HepG2 (cell line): ENCODE measurements at regions not wholly inside any gene's neighbourhood (a gene's known extent, or its start where the extent isn't known, plus 50 kb on each side); places are given as distances from the start of the nearest gene placed in this dataset.

Experiments
- ATAC-seq: fragments of 200-7000 bp; cut with Tn5 transposase; 3 replicates; pipeline ENCODE4 v1.9.1; 2020; ENCODE audit warnings: mild to moderate bottlenecking, moderate library complexity
- BruUV-seq: library from RNA; stranded (reverse); fragments of 400-500 nt; replicated peaks from 2 replicates; lab custom pipeline; 2021; lab: Mats Ljungman, UMichigan
- CTCF ChIA-PET: fragments of 300-600 bp; formaldehyde crosslinking; extraction: SDS; loops from one replicate; lab custom pipeline; 2021; ENCODE audit warnings: low total read pairs, inconsistent platforms, low intra/inter-chr PET ratio; lab: Yijun Ruan, JAX
- POLR2A ChIA-PET: fragments of 350-600 bp; sonication (Branson Sonifier 250); formaldehyde crosslinking; loops from one replicate; lab custom pipeline; 2020; ENCODE audit warnings: antibody characterized with exemption, inconsistent platforms; lab: Yijun Ruan, JAX
- DNase-seq: peaks from one replicate; pipeline ENCODE4 v3.0.0-alpha.2; 2015; ENCODE audit warnings: low spot score
- FAIRE-seq: peaks from 3 replicates; lab custom pipeline; 2011; peaks lifted over from hg19 to GRCh38; lab: Jason Lieb, UNC
- H2AFZ ChIP-seq: one replicate; pipeline ENCODE4 v1.6.1; 2011; ENCODE audit warnings: low read length, inconsistent platforms
- H3K27ac ChIP-seq: fragments of 300-600 bp; 3 replicates; pipeline ENCODE4 v1.8.0; 2011; ENCODE audit warnings: mixed run types, mild to moderate bottlenecking, mixed read lengths, low read length, inconsistent platforms; ENCODE audit not compliant: insufficient read depth; ENCODE audit errors: extremely low read length
- H3K27me3 ChIP-seq, 2 experiments: fragments of 200-600 bp in 1 of 2; 2 replicates in 1 of 2; 3 replicates in 1 of 2; pipeline versions ENCODE4 v1.6.0 to v1.8.0; 2011; ENCODE audit warnings: low read length in 2 of 2, mild to moderate bottlenecking in 2 of 2, moderate library complexity in 2 of 2, inconsistent platforms in 1 of 2; ENCODE audit not compliant: insufficient read depth in 2 of 2, control insufficient read depth in 1 of 2
- H3K36me3 ChIP-seq, 2 experiments: fragments of 200-600 bp in 1 of 2; replicated peaks in 1 of 2; 2 replicates in 1 of 2; 3 replicates in 1 of 2; pipeline versions ENCODE4 v1.5.1 to v1.8.0; 2011; ENCODE audit warnings: low read length in 2 of 2, inconsistent platforms in 1 of 2; ENCODE audit not compliant: insufficient read depth in 2 of 2, control insufficient read depth in 1 of 2
- H3K4me1 ChIP-seq: 2 replicates; pipeline ENCODE4 v1.5.1; 2012; ENCODE audit warnings: low read length, inconsistent platforms; ENCODE audit not compliant: insufficient read depth
- H3K4me2 ChIP-seq: 2 replicates; pipeline ENCODE4 v1.6.0; 2011; ENCODE audit warnings: low read depth, low read length, inconsistent platforms
- H3K4me3 ChIP-seq, 3 experiments: fragments of 200-600 bp in 1 of 3; sonication (generic), shearing (Covaris generic) in 1 of 3; replicated peaks in 1 of 3; 2 replicates each; pipeline ENCODE4 v1.5.1; 2011 to 2016; ENCODE audit warnings: low read length in 3 of 3, inconsistent platforms in 2 of 3, low read depth in 2 of 3, mild to moderate bottlenecking in 2 of 3, control low read depth in 1 of 3, mixed read lengths in 1 of 3; ENCODE audit not compliant: insufficient read depth in 1 of 3
- H3K79me2 ChIP-seq: one replicate; pipeline ENCODE4 v1.6.1; 2011; ENCODE audit warnings: low read length, inconsistent platforms; ENCODE audit not compliant: insufficient read depth
- H3K9ac ChIP-seq: 2 replicates; pipeline ENCODE4 v1.6.0; 2011; ENCODE audit warnings: mild to moderate bottlenecking, low read depth, low read length, inconsistent platforms; ENCODE audit not compliant: insufficient read depth
- H3K9me3 ChIP-seq: 2 replicates; pipeline ENCODE4 v1.5.1; 2012; ENCODE audit warnings: mild to moderate bottlenecking, low read length
- H4K20me1 ChIP-seq: 2 replicates; pipeline ENCODE4 v1.6.0; 2011; ENCODE audit warnings: inconsistent platforms, mild to moderate bottlenecking, low read length, moderate library complexity; ENCODE audit not compliant: insufficient read depth
- ATF7-NPFF ChIP-seq: sonication (generic); formaldehyde crosslinking; IDR thresholded peaks from 2 replicates; pipeline ENCODE4 v1.8.1; 2023; ENCODE audit warnings: mild to moderate bottlenecking, low read depth, missing genetic modification reagents, moderate library complexity
- DNMT1 ChIP-seq: sonication (generic); formaldehyde crosslinking; IDR thresholded peaks from 2 replicates; pipeline ENCODE4 v1.5.1; 2020; ENCODE audit warnings: mild to moderate bottlenecking, missing genetic modification reagents
- E2F2 ChIP-seq: sonication (generic); formaldehyde crosslinking; IDR thresholded peaks from 2 replicates; pipeline ENCODE4 v1.4.0; 2020; ENCODE audit warnings: missing genetic modification reagents, borderline replicate concordance
- FOXP4 ChIP-seq: sonication (generic); formaldehyde crosslinking; IDR thresholded peaks from 2 replicates; pipeline ENCODE4 v1.4.0; 2020; ENCODE audit warnings: missing genetic modification reagents
- MEF2D ChIP-seq: sonication (generic); formaldehyde crosslinking; IDR thresholded peaks from 2 replicates; pipeline ENCODE4 v1.5.1; 2020; ENCODE audit warnings: mild to moderate bottlenecking, missing genetic modification reagents
- NR2F2 ChIP-seq: IDR thresholded peaks from 2 replicates; pipeline ENCODE4 v1.6.1; 2012; ENCODE audit warnings: low read depth, inconsistent platforms, borderline replicate concordance
- PLRG1 ChIP-seq: fragments of 450-650 bp; conservative IDR thresholded peaks from 2 replicates; pipeline ENCODE4 v1.6.1; 2016
- SMAD1 ChIP-seq: sonication (generic); formaldehyde crosslinking; IDR thresholded peaks from 2 replicates; pipeline ENCODE4 v1.4.0; 2020; ENCODE audit warnings: missing genetic modification reagents, low read depth, mild to moderate bottlenecking, borderline replicate concordance
- SRSF4 ChIP-seq: fragments of 200-400 bp; formaldehyde crosslinking; IDR thresholded peaks from one replicate; pipeline ENCODE4 v1.6.1; 2018; ENCODE audit warnings: mild to moderate bottlenecking, low read depth, low read length, moderate library complexity; ENCODE audit not compliant: poor library complexity, severe bottlenecking
- TOE1 ChIP-seq: sonication (generic); formaldehyde crosslinking; IDR thresholded peaks from 2 replicates; pipeline ENCODE4 v1.4.0; 2020; ENCODE audit warnings: mild to moderate bottlenecking, missing genetic modification reagents
- ZNF510 ChIP-seq: sonication (generic); formaldehyde crosslinking; IDR thresholded peaks from 2 replicates; pipeline ENCODE4 v1.4.0; 2020; ENCODE audit warnings: low read depth, mild to moderate bottlenecking, missing genetic modification reagents
- ZNF569 ChIP-seq: sonication (generic); formaldehyde crosslinking; IDR thresholded peaks from 2 replicates; pipeline ENCODE4 v1.5.0; 2020; ENCODE audit warnings: mild to moderate bottlenecking, missing genetic modification reagents, moderate library complexity, borderline replicate concordance
- ZNF670 ChIP-seq: sonication (generic); formaldehyde crosslinking; IDR thresholded peaks from 2 replicates; pipeline ENCODE4 v1.8.0; 2022; ENCODE audit warnings: mild to moderate bottlenecking, missing genetic modification reagents, borderline replicate concordance
- ZNF691 ChIP-seq: sonication (generic); formaldehyde crosslinking; IDR thresholded peaks from 2 replicates; pipeline ENCODE4 v1.4.0; 2020; ENCODE audit warnings: missing genetic modification reagents, low read depth, mild to moderate bottlenecking, borderline replicate concordance
- ZNF713 ChIP-seq: sonication (generic); formaldehyde crosslinking; IDR thresholded peaks from 2 replicates; pipeline ENCODE4 v1.4.0; 2020; ENCODE audit warnings: mild to moderate bottlenecking, missing genetic modification reagents
- ZNF790 ChIP-seq: sonication (generic); formaldehyde crosslinking; IDR thresholded peaks from 2 replicates; pipeline ENCODE4 v1.8.0; 2022; ENCODE audit warnings: missing genetic modification reagents, mild to moderate bottlenecking, borderline replicate concordance
- WGBS: methylation state at CpG from one replicate; pipeline ENCODE4 v1.1.6; 2017; ENCODE audit warnings: low lambda C conversion rate; 5-methylcytosine and 5-hydroxymethylcytosine counted together
- in situ Hi-C: cut with HindIII; loops from 2 replicates; pipeline ENCODE4 v1.10.0; 2017; ENCODE audit warnings: low pct_unique_long_range_greater_than_20kb; ENCODE audit not compliant: extremely low pct_ligation_motif_present
- intact Hi-C: fragments of 100-400 bp; cut with micrococcal nuclease; formaldehyde crosslinking; loops from one replicate; pipeline ENCODE4 v1.10.0; 2022; ENCODE audit not compliant: unreplicated experiment

GRCh38 chr7:145737617-145738016 is 379.0 kb upstream of the CNTNAP2 start:
- Histone ChIP-seq H3K4me2 (no peak overlapping the region), H3K27me3 (no peaks in the 10 kb centered on the region), H3K4me3 (no peak overlapping the region), H3K27ac (no peak overlapping the region), H3K9me3 (peaks cover 82% of the 10 kb centered on the region), H2AFZ (no peak overlapping the region), H4K20me1 (no peaks in the 10 kb centered on the region), H3K9ac (no peak overlapping the region), H3K36me3 (no peaks in the 10 kb centered on the region), H3K4me1 (no peaks in the 10 kb centered on the region), H3K79me2 (no peaks in the 10 kb centered on the region)
- TF ChIP-seq NR2F2 = no peak
- no peak for TF ChIP-seq ZNF569 (CRISPR knock-in tag)
- TF ChIP-seq TOE1 (CRISPR knock-in tag) = no peak
- TF ChIP-seq DNMT1 (CRISPR knock-in tag) = no peak
- no peak for TF ChIP-seq FOXP4 (CRISPR knock-in tag)
- TF ChIP-seq ZNF691 (CRISPR knock-in tag) = no peak
- TF ChIP-seq ZNF510 (CRISPR knock-in tag) = no peak
- TF ChIP-seq SRSF4 = no peak
- no peak for TF ChIP-seq ATF7-NPFF (CRISPR knock-in tag)
- TF ChIP-seq E2F2 (CRISPR knock-in tag) = no peak
- no peak for TF ChIP-seq MEF2D
- TF ChIP-seq ZNF713 (CRISPR knock-in tag) = no peak
- TF ChIP-seq ZNF790 = no peak
- no peak for TF ChIP-seq ZNF670
- no peak for TF ChIP-seq PLRG1
- no peak for TF ChIP-seq SMAD1
- 0% methylated on average over 2 of the region's 2 CpGs for WGBS
- ChIA-PET POLR2A (no interaction called here), CTCF (no interaction called here)
- FAIRE-seq = no peak
- DNase-seq = no peak
- in situ Hi-C loops = no loop called here
- no peak for ATAC-seq
- no TSS peak for BruUV-seq
- intact Hi-C loops = no loop called here
